OCI-LY1 (cell line): ENCODE measurements at regions not wholly inside any gene's neighbourhood (a gene's known extent, or its start where the extent isn't known, plus 50 kb on each side); places are given as distances from the start of the nearest gene placed in this dataset.

Experiments
- CTCF ChIP-seq: fragments of 200-600 bp; sonication (generic), shearing (Covaris generic); IDR thresholded peaks from 2 replicates; pipeline ENCODE4 v1.5.1; 2017; ENCODE audit warnings: mild to moderate bottlenecking, antibody characterized with exemption, low read length, moderate library complexity, mixed read lengths
- EZH2 ChIP-seq: fragments of 200-600 bp; sonication (generic), shearing (Covaris generic); IDR thresholded peaks from 2 replicates; pipeline ENCODE4 v1.8.0; 2017; ENCODE audit warnings: borderline replicate concordance, mixed run types, mild to moderate bottlenecking, antibody characterized with exemption, low read length, moderate library complexity, mixed read lengths

- no peak for TF ChIP-seq CTCF
- TF ChIP-seq EZH2: no peak
Measured at GRCh38 chr4:143109376-143109775, 75.3 kb upstream of the USP38 start.
